Medulla oblongata (tissue), 1 donor: ENCODE measurements at regions not wholly inside any gene's neighbourhood (a gene's known extent, or its start where the extent isn't known, plus 50 kb on each side); places are given as distances from the start of the nearest gene placed in this dataset.
"Not testable (repeated sequence)": the region's sequence is repeated elsewhere in the genome, so short reads cannot be mapped to it uniquely, and the experiment has no call there.

Source experiments
- DNase-seq: peaks from one replicate; pipeline ENCODE4 v3.0.0-alpha.2; 2015; ENCODE audit errors: extremely low spot score

DNA sequence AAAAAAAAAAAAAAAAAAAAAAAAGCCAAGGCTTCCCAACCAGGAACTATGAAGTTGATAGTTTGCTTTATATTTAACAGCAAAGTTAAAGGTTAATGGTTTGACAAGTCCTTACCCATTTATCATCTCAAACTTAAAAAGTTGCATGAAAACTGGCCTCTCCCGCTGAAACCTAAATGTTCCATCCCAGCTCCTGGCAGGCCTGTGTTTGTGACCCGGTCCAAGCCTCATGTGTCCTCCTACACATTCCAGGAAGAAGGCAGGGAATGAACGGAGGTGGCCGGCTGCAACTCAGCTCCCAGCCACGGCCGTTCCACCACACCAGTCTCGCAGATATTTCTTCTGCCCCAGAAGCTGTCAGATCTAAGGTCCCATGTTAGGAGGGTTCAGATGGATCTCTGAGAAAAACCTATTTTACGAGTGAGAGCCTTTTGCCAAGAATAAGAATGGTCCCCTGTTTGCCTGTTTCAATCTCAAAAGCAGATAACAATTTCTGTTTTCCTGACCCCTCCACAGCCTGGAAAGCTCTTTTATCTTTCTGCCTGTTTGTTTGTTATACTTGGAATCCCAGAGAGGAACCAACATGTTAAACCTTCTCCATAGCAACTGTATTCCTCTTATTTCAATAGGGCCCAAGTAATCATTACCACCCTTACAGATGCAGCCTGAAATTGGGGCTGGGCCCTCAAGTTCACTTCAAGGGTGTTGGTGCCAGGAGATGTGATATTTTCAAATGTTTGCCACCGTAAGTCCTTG, 56.5 kb downstream of the KCTD12 start:
- no peak for DNase-seq

DNA sequence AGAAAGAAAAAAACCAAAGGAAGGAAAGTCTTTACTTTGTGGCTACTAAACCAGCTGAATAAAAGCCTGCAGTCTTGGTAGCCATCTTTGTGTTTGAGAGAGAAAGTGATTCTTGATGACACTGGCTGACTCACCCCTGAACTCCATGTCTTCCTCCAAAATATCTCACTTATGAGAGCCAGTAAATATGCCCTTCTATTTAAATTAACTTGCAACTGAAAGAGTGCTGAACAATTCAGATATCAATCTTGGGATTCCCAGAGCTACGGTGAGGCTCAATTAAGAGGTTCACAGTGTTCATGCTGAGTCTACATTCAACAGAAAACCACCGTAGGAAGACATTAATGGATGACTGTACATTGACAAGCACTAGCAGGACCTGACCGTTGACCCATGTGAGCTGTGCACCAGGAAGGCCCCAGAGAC, 57.9 kb downstream of the KCTD12 start:
- no peak for DNase-seq

DNA sequence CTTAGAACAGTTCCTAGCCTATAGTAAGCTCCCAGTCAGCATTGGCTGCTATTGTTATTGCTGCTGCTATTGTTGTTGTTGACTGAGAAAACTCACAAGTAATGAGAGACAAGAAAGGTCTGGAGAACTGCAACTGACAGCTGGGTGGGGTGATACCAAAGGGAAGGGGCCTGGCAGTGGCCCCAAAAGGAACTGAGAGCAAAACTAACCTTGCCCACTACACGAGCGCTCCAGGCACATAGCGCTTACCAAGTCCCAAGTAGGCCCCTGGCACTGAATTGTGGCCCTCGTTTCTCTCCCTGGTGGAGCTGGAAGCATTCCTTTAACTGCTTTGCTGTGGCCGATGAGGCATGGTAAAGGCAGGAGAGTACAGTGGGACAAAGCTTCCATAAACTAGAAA, 59.7 kb downstream of the KCTD12 start:
- peak; percentile 44 for DNase-seq

DNA sequence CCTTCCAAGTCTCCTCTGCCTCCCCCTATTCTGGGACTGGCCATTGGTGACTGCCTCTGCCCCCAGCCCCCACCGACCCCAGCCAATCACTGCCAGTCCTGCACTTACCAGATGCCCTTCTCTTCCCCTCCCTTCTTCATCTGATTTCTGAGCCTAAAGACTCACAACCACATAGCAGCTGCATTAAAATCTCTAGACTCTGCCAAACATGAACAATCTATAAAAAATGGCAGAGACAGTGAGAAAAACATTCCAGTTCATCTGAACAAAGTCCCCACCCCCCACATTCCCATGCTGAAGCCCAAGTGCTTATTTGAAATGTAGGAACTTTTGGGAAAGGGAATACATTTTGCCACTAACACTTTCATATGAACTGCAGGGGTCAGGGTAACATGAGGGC, 60.8 kb downstream of the KCTD12 start:
- no peak for DNase-seq

DNA sequence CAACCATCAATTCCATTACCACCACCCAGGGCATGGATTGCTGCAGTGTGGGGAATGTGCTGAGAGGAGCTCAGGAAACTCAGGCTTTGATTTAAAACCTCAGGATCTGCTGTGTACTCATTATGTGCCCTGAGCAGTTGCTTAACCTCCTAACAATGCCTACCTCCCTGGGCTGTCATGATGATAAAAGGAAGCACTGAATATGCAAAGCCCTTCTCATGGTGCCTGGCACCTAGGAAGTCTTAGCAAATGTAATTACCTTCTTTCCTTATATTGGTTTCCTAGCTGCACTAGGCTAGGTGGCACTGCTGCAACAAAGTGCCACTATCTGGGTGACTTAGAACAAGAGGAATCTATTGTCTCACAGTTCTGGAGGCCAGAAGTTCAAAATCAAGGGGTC, 62.2 kb downstream of the KCTD12 start:
- DNase-seq, result no peak

DNA sequence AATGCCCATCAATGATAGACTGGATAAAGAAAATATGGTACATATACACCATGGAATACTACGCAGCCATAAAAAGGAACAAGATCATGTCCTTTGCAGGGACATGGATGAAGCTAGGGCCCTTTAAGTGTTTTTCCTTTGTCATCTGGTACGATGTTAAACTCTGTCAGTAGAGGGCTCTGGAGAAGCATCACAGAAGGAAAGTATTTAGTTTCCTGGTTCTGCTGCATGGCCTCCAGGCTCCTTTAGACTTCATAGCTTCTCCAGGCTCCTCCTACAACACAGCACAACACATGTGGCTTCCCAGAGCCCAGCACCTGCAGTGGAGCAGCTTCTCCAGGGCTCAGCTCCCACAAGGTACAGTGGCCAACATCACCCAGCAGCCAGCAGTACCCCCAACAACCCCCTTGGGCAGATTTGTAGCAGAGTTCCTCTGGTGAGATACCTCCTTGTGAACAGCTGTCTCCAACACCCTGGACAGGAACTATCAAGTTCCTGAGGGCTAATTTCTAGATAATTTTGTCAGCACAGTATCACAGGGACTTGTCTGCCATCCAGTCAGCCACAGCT, 63.4 kb downstream of the KCTD12 start:
- DNase-seq, result peak; percentile 50

DNA sequence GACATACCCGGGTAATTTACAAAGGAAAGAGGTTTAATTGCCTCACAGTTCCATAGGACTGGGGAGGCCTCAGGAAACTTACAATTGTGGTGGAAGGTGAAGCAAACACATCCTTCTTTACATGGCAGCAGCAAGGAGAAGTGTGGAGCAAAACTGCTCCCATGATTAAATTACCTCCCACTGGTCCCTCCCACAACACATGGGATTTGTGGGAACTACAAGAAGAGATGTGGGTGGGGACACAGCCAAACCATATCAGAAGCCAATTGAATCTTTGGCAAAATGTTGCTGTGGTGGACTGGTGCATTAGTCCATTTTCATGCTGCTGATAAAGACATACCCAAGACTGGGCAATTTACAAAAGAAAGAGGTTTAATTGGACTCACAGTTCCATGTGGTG, 65.0 kb downstream of the KCTD12 start:
- DNase-seq, result not testable (repeated sequence)

DNA sequence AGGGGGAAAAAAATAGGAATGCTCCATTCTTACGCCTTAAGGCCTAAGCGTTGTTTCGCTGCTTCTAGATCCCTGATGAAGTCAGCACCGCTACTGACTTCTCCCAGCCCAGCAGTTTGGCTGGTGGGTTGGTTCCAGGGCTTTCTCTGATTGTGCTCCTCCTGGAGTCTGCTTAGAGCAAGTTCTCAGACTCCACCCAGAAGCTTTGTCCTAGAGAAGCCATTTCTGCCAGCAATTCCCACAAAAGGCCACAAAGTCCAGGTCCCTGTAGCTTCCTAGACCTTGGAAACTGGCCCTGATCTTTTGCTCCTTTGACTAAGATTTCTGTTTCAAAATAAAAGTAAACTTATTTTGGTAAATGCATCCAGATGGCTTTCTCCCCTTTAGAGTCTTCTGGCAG, 65.4 kb downstream of the KCTD12 start:
- peak; percentile 30 for DNase-seq

DNA sequence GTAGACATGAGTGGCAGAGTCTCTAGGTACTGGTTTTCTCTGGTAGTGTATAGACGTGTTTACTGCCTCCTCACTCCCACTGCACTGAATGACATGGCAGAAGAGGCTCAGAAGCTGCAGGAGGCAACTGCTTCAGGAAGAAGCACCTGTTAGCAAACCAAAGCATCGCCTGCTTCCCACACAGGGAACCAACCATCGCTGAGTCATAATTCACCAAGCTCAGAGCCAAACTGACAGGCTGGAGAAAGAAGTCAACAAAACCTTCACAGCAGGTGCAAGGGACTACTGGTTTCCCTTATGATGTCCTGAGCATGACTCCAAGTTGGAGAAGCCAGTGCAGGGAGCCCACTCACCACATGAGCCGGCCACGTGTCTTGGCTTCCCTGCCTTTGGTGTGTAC, 69.8 kb downstream of the KCTD12 start:
- DNase-seq, result no peak

DNA sequence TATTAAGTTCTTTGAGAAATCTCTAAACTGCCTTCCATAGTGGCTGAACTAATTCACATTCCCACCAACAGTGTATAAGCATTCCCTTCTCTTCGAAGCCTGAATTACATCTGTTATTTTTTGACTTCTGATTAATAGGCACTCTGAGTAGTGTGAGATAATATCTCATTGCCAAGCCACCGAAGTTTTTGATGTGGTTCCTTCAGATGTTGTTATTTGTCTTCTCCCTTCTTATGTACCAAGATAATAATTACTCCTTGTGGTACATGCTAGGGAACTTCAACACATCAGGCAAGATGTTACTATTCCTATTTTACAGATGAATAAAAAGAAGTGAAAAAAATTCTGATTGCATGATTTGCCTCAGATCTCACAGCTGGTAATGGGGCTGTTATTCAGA, 70.9 kb downstream of the KCTD12 start:
- DNase-seq, result no peak

DNA sequence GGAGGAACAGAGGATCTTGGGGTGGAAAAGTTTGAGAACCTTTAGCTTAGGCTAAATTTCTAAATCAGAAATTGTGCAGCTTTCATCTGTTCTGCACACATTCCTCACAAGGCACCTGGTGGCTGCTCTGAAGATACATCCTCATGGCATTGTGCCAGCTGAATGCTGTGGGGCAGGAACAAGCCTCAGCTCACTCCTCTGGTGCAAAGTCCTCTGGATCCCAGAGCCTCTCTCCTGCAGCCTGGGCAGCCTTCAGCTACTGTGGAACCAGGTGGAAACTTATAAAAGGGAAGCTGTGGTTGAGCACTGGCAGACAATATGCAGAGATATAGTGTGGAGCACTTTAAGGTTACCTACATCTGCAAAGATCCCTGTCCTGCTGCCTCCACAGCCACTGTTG, 72.3 kb downstream of the KCTD12 start:
- DNase-seq, result no peak

DNA sequence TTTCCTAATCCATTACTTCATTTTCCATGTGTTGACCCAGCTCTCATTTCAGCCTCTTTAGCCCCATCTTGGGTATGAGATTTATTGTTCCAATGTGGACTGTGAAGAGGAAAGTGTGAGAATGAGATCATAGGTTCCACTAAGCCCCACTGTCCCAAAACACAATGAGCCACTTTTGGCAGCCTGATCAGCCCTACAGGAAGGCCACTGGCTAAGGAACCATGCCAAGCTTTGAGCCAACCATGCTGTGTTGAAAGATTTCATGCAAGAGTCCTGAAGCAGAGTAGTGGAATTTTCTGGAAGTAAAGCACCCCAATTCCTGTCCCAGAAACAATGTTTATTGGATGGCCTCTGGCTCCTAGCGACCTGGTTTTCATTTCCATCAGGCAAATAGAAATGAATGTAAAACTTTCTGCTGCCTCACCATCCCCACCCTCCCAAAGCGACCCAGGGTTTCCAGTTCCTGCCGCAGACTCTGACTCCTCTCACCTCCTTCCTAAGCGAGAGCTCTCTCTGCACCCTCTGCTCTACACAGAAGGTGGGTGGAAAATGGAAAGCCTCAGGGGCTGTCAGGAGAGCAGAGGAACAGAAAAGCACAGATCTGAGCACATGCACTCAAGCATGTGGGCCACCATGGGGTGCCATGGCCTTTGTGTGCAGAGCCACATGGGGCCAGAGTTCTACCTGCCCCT, 73.1 kb downstream of the KCTD12 start:
- DNase-seq, result peak; percentile 60

DNA sequence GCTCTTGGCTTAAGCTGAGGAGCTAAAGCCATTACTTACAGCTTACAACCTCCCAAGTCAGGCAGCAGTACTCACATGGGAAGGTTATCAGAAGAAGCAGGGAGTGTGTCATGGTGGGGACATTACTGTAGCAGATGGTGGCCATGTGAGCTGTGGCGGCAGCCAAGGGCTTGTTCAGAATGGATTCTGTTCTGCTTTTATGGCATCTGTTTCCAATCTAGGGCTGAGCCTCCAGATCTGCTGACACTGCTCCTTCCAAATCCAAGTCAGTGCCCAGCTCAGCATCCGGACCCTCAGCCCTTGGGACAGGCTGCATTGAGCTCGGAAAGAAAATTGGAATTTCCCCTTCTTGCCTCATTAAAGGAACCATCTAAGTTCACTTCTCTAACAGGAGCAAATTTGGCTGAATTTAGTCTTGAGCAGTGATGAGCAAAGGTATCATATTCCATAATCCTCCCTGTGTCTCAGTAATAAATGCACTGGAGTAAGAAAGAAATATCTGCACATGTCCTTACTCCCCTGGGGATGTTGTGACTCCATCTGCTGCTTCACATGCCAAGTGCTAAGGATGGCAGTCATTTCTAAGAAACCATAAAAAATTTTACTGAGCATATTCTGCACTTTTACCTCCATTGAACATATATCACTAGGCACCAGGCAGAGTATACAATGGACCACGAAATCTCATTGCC, 73.9 kb downstream of the KCTD12 start:
- peak; percentile 81 for DNase-seq

DNA sequence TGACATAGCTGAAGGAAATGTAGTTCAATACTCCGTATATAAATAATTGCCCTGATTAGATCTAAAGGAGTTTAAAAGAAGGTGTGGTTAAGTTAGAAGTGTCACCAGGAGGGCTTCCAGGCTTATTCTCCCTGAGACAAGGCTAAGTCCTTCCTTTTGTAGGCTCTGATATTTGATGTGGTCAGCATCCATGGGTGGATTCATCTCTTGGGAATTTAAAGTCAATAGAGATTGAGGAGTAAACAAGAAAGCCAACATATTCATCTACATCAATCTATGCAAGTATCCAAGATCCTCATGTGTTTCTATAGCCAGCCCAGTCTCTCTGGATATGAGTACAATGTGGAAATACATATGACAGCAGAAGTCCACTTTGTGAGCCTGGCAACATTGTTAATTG, 76.8 kb downstream of the KCTD12 start:
- no peak for DNase-seq

DNA sequence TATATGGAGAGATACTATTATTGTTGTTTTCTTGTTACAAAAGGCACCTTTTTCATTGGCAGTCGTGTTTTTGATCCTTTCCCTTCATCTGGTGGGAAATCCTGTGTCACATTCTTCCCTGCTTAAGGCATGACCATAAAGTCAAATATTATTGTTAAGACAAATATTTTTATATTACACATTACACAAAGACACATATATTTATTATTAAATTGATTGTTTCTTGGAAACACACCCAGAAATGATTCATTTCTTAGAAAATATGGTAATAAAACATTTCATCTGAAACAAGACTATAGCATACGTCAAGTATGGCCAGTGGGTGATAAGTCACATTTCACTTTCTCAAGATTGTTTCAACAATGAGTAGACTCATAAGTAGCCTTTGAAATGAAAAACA, 77.3 kb downstream of the KCTD12 start:
- no peak for DNase-seq

DNA sequence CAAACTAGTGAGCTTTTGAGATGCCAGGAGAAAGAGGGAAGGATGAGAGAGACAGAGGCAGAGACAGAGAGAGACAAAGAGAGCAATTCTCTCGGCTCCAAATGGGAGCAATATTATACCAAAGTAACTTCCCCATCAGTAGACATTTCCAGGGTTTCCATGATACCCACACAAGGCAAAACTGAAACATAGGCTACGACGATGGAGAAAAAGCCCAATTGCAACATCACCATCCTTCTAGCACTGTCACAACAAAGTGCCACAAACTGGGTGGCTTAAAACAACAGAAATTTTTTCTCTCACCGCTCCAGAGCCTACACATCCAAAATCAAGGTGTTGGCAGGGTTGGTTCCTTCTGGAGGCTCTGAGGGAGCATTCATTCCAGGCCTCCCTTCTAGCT, 81.4 kb downstream of the KCTD12 start:
- DNase-seq, result no peak

DNA sequence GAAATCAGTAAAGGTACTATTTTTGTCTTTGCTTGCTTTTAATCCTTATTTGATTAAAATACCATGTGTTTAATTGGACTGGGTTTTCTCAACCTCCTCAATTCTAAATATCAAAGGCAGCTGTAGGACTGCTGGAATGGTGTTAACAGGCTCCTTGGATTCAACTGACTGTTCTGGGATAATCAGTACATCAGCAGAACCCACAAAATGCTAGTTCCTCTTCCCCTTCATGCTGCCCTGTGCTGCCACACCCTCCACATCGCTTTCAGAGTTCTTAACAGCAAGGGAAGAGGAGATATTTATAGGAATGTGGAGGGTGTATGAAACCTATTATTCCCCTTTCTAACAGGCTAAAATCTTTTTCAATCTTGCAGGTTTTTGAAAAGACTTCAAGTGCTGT, 82.4 kb downstream of the KCTD12 start:
- peak; percentile 57 for DNase-seq

DNA sequence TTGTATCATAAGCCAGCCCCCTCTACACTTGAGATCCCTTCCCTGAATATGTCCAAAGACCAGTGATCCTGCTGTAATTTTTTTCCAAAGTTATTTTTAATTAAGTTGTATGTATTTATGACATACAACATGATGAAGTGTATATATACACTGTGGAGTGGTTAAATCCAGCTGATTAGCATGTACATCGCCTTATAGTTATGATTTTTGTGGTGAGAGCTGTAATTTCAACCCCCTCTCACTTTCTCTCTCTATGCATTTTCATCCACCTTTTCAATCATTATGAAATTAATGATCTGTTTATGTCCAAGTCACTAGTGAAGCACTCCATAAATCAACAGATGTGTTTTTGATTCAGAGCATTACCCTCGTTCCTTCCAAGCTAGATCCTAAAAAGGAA, 85.3 kb downstream of the KCTD12 start:
- DNase-seq, result no peak

DNA sequence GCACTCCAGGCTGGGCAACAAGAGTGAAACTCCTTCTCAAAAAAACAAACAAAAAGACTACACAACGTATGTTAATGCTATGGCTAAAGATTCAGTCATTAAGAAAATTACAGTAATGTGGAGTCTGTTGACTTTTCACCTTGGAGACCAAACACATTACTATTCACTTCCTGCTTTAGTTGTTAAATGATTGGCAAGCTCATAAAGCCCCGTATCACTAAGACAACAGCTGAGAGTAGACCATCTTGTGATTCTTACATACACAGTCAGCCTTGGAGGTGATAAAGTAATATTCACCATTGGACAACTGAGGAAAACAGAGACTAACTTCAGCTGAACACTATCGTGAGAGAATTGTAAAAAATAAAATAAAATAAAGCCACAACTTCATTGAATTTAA, 86.5 kb downstream of the KCTD12 start:
- DNase-seq, result no peak

DNA sequence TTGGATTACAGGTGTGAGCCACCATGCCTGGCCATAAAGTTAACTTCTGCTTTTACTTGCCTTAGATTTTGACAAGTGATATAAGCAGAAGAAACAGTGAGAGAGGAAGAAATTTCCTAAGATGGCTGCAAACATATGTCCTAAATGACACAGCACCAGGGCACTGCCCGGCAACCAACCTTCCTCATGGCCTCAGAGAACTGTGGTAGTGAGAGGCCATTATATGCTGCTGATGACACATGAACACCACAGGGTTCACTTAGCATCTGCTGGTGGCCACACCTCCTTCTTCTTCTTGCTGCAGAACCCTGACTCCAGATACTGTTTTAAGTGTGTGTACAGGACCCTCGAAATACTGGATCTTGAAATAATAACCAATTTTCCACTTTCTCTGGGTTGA, 88.2 kb downstream of the KCTD12 start:
- DNase-seq, result no peak

DNA sequence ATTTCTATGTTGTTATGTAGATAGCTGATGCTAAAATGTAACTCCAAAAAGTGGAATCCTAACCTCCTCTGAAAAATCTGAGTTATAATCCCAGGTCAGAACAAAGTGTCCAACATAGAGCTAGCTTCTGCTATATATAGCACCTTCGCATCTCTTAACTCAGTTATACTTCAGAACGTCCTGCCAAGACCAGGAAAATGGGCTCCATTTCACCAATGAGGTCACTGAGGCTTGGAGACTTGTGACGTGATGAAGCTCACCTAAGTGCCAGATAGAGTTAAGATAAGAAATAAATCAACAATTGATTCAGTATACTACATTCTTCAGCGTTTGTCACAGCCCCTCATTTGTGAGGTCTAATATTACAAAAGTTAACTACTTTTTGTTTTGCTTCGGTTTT, 88.8 kb downstream of the KCTD12 start:
- no peak for DNase-seq

DNA sequence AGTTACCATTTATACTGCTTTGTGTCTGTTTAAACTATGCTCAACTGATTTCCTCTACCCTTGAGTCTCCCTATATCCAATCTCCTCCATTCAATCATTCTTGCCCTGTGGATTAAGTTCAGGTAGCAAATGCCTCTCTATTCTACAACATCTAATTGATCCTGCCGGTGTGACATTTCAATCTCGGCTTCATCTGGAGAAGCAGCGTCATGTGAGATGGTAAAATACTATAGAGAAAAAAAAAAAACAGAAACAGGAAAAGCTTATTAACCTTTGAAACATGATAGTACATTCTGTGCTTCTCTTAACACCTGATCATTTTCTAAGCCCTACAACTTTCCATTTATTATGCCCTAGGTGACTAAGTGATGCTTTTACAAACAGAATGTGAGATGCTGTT, 89.4 kb downstream of the KCTD12 start:
- no peak for DNase-seq
